ENCODE measurements at regions not wholly inside any gene's neighbourhood (a gene's known extent, or its start where the extent isn't known, plus 50 kb on each side); places are given as distances from the start of the nearest gene placed in this dataset.
A peak's percentile ranks its signal among the peaks of the same experiment; 100 is the strongest.

- FAIRE-seq (no peak), DNase-seq (ENCODE audit: low spot score) (no peak)
These were observed 545.8 kb upstream of the ADAMTS9 start for GRCh38 chr3:65233561-65233960.

GRCh38 chr3:65231544-65231943, 543.7 kb upstream of the ADAMTS9 start:
- no peak for FAIRE-seq
- no peak for DNase-seq (ENCODE audit: low spot score)

- FAIRE-seq = peak; percentile 44
- DNase-seq (ENCODE audit: low spot score) = no peak
These were observed 542.7 kb upstream of the ADAMTS9 start for GRCh38 chr3:65230261-65231139.

- no peak for DNase-seq (ENCODE audit: low spot score)
- FAIRE-seq = no peak
These were observed 538.5 kb upstream of the ADAMTS9 start for GRCh38 chr3:65226287-65226686.

GRCh38 chr3:65210026-65210814, 522.4 kb upstream of the ADAMTS9 start:
- DNase-seq (ENCODE audit: low spot score) = no peak
- no peak for FAIRE-seq

- no peak for DNase-seq (ENCODE audit: low spot score)
- no peak for FAIRE-seq
These were observed 514.6 kb upstream of the ADAMTS9 start for GRCh38 chr3:65202395-65202794.

- FAIRE-seq = no peak
- DNase-seq (ENCODE audit: low spot score) = no peak
These were observed 514.1 kb upstream of the ADAMTS9 start for GRCh38 chr3:65201926-65202325.

GRCh38 chr3:65200310-65200970, 512.6 kb upstream of the ADAMTS9 start:
- DNase-seq (ENCODE audit: low spot score) (no peak), FAIRE-seq (no peak)

GRCh38 chr3:65196663-65197062, 508.9 kb upstream of the ADAMTS9 start:
- no peak for FAIRE-seq
- DNase-seq (ENCODE audit: low spot score) = peak; percentile 23

GRCh38 chr3:65195211-65196006, 507.6 kb upstream of the ADAMTS9 start:
- no peak for FAIRE-seq
- no peak for DNase-seq (ENCODE audit: low spot score)

GRCh38 chr3:65194744-65195143, 506.9 kb upstream of the ADAMTS9 start:
- FAIRE-seq (no peak), DNase-seq (ENCODE audit: low spot score) (no peak)

- DNase-seq (ENCODE audit: low spot score) = no peak
- no peak for FAIRE-seq
These were observed 506.4 kb upstream of the ADAMTS9 start for GRCh38 chr3:65194047-65194714.

- DNase-seq (ENCODE audit: low spot score) = no peak
- FAIRE-seq = no peak
These were observed 505.7 kb upstream of the ADAMTS9 start for GRCh38 chr3:65193531-65193930.

GRCh38 chr3:65190111-65190510, 502.3 kb upstream of the ADAMTS9 start:
- FAIRE-seq (no peak), DNase-seq (ENCODE audit: low spot score) (no peak)

GRCh38 chr3:65186268-65186667, 498.5 kb upstream of the ADAMTS9 start:
- FAIRE-seq = no peak
- DNase-seq (ENCODE audit: low spot score) = no peak

- DNase-seq (ENCODE audit: low spot score) (no peak), FAIRE-seq (no peak)
These were observed 494.9 kb upstream of the ADAMTS9 start for GRCh38 chr3:65182682-65183081.

GRCh38 chr3:65182085-65182484, 494.3 kb upstream of the ADAMTS9 start:
- no peak for DNase-seq (ENCODE audit: low spot score)
- no peak for FAIRE-seq

- DNase-seq (ENCODE audit: low spot score) (no peak), FAIRE-seq (no peak)
These were observed 493.6 kb upstream of the ADAMTS9 start for GRCh38 chr3:65181391-65181871.

- DNase-seq (ENCODE audit: low spot score) = no peak
- no peak for FAIRE-seq
These were observed 490.9 kb upstream of the ADAMTS9 start for GRCh38 chr3:65178703-65179102.

GRCh38 chr3:65177960-65178376, 490.2 kb upstream of the ADAMTS9 start:
- no peak for FAIRE-seq
- no peak for DNase-seq (ENCODE audit: low spot score)

All from urothelium cell line (cell line).